Stomach (tissue), 4 donors: ENCODE measurements at regions not wholly inside any gene's neighbourhood (a gene's known extent, or its start where the extent isn't known, plus 50 kb on each side); places are given as distances from the start of the nearest gene placed in this dataset.

ENCODE experiments used
- EP300 ChIP-seq: sonication (generic); formaldehyde crosslinking; IDR thresholded peaks from one replicate; pipeline ENCODE4 v1.6.1; 2017; ENCODE audit warnings: antibody characterized with exemption
- POLR2A ChIP-seq, 4 donors: fragments of 450-650 bp; IDR thresholded peaks; one replicate each; pipeline ENCODE4 v1.6.1; 2016; ENCODE audit warnings: antibody characterized with exemption in 4 of 4, control low read depth in 2 of 4, mild to moderate bottlenecking in 1 of 4, moderate library complexity in 1 of 4
- TF ChIP-seq, protein P1 (sequence below), 7 experiments: fragments of 450-650 bp in 4 of 7; fragments of 200-600 bp in 3 of 7; sonication (generic) in 3 of 7; IDR thresholded peaks; one replicate each; pipeline ENCODE4 v1.5.1; 2016 to 2019; ENCODE audit warnings: antibody characterized with exemption in 7 of 7, control low read depth in 2 of 7, mild to moderate bottlenecking in 1 of 7

DNA sequence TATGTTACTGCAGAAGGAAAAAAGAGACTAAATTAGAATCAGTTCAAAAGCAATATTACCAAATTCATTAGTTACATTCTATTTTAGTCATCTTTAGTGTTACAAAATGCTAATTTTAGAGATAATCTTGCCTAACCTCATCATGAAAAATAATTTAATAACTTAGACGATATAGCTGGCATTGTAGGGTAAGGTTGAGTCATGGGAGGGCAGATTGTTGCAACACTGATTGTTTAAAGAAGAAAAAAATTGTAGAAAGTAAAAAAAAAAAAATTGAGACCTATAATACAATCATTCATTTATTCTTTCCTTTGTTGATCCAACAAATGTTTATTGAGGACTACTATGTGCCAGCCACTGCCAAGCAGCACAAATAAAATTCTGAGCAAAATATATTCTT is 330.9 kb downstream of the GBA3 start:
- TF ChIP-seq POLR2A (IDR thresholded peaks at IDR 0.05) (no peak), EP300 (no peak)
- TF ChIP-seq, protein P1, sequence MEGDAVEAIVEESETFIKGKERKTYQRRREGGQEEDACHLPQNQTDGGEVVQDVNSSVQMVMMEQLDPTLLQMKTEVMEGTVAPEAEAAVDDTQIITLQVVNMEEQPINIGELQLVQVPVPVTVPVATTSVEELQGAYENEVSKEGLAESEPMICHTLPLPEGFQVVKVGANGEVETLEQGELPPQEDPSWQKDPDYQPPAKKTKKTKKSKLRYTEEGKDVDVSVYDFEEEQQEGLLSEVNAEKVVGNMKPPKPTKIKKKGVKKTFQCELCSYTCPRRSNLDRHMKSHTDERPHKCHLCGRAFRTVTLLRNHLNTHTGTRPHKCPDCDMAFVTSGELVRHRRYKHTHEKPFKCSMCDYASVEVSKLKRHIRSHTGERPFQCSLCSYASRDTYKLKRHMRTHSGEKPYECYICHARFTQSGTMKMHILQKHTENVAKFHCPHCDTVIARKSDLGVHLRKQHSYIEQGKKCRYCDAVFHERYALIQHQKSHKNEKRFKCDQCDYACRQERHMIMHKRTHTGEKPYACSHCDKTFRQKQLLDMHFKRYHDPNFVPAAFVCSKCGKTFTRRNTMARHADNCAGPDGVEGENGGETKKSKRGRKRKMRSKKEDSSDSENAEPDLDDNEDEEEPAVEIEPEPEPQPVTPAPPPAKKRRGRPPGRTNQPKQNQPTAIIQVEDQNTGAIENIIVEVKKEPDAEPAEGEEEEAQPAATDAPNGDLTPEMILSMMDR (IDR thresholded peaks at IDR 0.05): no peak
